Mammary epithelial cell (primary cell): ENCODE measurements at regions not wholly inside any gene's neighbourhood (a gene's known extent, or its start where the extent isn't known, plus 50 kb on each side); places are given as distances from the start of the nearest gene placed in this dataset.

Experiments used
- CTCF ChIP-seq, 2 donors: IDR thresholded peaks in 1 of 2; conservative IDR thresholded peaks in 1 of 2; 2 replicates each; pipeline ENCODE4 v1.5.1; 2011 to 2012; ENCODE audit warnings: inconsistent platforms in 2 of 2, low read length in 2 of 2, mild to moderate bottlenecking in 2 of 2, control low read depth in 1 of 2, low read depth in 1 of 2; ENCODE audit not compliant: insufficient read depth in 1 of 2; ENCODE audit errors: extremely low read depth in 1 of 2
- EZH2 ChIP-seq: IDR thresholded peaks from 2 replicates; pipeline ENCODE4 v1.6.1; 2012; ENCODE audit warnings: low read length, inconsistent platforms, borderline replicate concordance

- TF ChIP-seq CTCF (conservative IDR thresholded peaks at IDR 0.05 in 1 of 2, IDR thresholded peaks at IDR 0.05 in 1 of 2; ENCODE audit: extremely low read depth in 1 of 2, insufficient read depth in 1 of 2, low read depth in 1 of 2, low read length in 2 of 2): no peak
- no peak for TF ChIP-seq EZH2
Observed at GRCh38 chr4:81903212-81903611, 431.5 kb upstream of the RASGEF1B start.
